ENCODE measurements at regions not wholly inside any gene's neighbourhood (a gene's known extent, or its start where the extent isn't known, plus 50 kb on each side); places are given as distances from the start of the nearest gene placed in this dataset.

GRCh38 chr3:59677747-59678702 is 628.2 kb upstream of the CFAP20DC start:
- no peak for TF ChIP-seq CTCF (IDR thresholded peaks at IDR 0.05)
- no peak for TF ChIP-seq POLR2A (IDR thresholded peaks at IDR 0.05)
